Stimulated activated CD4-positive, alpha-beta T cell treated with anti-CD3 and anti-CD28 coated beads, Interleukin-2, amount 100 ng/mL, for 48 hours (primary cell): ENCODE measurements at regions not wholly inside any gene's neighbourhood (a gene's known extent, or its start where the extent isn't known, plus 50 kb on each side); places are given as distances from the start of the nearest gene placed in this dataset.
"Not testable (repeated sequence)": the region's sequence is repeated elsewhere in the genome, so short reads cannot be mapped to it uniquely, and the experiment has no call there.

Experiments
- DNase-seq, 2 donors: peaks; one replicate each; pipeline ENCODE4 v3.0.0-alpha.2; 2020

GRCh38 chr1:58939666-58940370, 156.0 kb upstream of the JUN start:
- no peak for DNase-seq

GRCh38 chr1:58941471-58942289, 157.8 kb upstream of the JUN start:
- no peak for DNase-seq

GRCh38 chr1:58942759-58943191, 158.9 kb upstream of the JUN start:
- DNase-seq = no peak

GRCh38 chr1:58943776-58944175, 159.9 kb upstream of the JUN start:
- no peak for DNase-seq

GRCh38 chr1:58944439-58944838, 160.6 kb upstream of the JUN start:
- no peak for DNase-seq

GRCh38 chr1:58946390-58946789, 162.5 kb upstream of the JUN start:
- DNase-seq = no peak

- no peak for DNase-seq
These were observed 164.8 kb upstream of the JUN start for GRCh38 chr1:58948671-58949070.

- no peak for DNase-seq
These were observed 165.8 kb upstream of the JUN start for GRCh38 chr1:58949551-58950220.

GRCh38 chr1:58950897-58951296, 167.1 kb upstream of the JUN start:
- DNase-seq = no peak

- DNase-seq = not testable (repeated sequence)
These were observed 170.1 kb upstream of the JUN start for GRCh38 chr1:58953951-58954350.

- not testable (repeated sequence) for DNase-seq
These were observed 179.4 kb upstream of the JUN start for GRCh38 chr1:58963287-58963686.

- no peak for DNase-seq
These were observed 180.6 kb upstream of the JUN start for GRCh38 chr1:58964428-58964827.

GRCh38 chr1:58964880-58965279, 181.0 kb upstream of the JUN start:
- no peak for DNase-seq

- DNase-seq = no peak
These were observed 182.5 kb upstream of the JUN start for GRCh38 chr1:58966103-58966916.

- no peak for DNase-seq
These were observed 183.3 kb upstream of the JUN start for GRCh38 chr1:58966917-58967740.

- no peak for DNase-seq
These were observed 184.6 kb upstream of the JUN start for GRCh38 chr1:58968360-58968952.

GRCh38 chr1:58969176-58969575, 185.3 kb upstream of the JUN start:
- not testable (repeated sequence) for DNase-seq

GRCh38 chr1:58971629-58972140, 187.8 kb upstream of the JUN start:
- DNase-seq = no peak

GRCh38 chr1:58975888-58976287, 192.0 kb upstream of the JUN start:
- DNase-seq = no peak

- DNase-seq = no peak
These were observed 192.4 kb upstream of the JUN start for GRCh38 chr1:58976294-58976693.

GRCh38 chr1:58977598-58977997, 193.8 kb upstream of the JUN start:
- no peak for DNase-seq
